ENCODE measurements at regions not wholly inside any gene's neighbourhood (a gene's known extent, or its start where the extent isn't known, plus 50 kb on each side); places are given as distances from the start of the nearest gene placed in this dataset.

DNA sequence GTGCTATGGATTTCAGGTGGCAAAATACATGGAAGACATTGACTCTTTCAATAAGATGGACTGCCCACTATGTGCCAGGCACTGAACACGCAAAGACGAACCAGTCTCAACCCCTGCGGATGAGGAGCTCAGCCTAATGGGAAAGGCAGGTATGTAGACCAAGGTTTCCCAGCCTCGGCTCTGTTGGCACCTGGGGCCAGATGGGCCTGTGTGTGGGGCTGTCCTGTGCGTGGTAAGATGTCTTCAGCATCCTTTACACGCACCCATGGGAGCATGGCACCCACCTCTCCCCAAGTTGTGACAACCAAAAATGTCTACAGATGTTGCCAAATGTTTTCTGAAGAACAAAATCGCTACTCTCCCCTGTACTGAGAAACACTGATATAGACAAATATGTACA lies 82.6 kb upstream of the FOXQ1 start:
- no TSS peak for BruUV-seq (replicated peaks)
- TF ChIP-seq TARDBP (IDR thresholded peaks at IDR 0.05; ENCODE audit: borderline replicate concordance) (no peak), NR2C1 (IDR thresholded peaks at IDR 0.05) (no peak), RB1 (IDR thresholded peaks at IDR 0.05; ENCODE audit: borderline replicate concordance) (no peak), HDGF (IDR thresholded peaks at IDR 0.05) (no peak), BHLHE40 (IDR thresholded peaks at IDR 0.05; ENCODE audit: borderline replicate concordance in 1 of 2, low read depth in 2 of 2, low read length in 1 of 2) (no peak), HDAC2 (IDR thresholded peaks at IDR 0.05) (no peak), ZNF207 (IDR thresholded peaks at IDR 0.05; ENCODE audit: borderline replicate concordance) (no peak)
- TF ChIP-seq, protein P1, sequence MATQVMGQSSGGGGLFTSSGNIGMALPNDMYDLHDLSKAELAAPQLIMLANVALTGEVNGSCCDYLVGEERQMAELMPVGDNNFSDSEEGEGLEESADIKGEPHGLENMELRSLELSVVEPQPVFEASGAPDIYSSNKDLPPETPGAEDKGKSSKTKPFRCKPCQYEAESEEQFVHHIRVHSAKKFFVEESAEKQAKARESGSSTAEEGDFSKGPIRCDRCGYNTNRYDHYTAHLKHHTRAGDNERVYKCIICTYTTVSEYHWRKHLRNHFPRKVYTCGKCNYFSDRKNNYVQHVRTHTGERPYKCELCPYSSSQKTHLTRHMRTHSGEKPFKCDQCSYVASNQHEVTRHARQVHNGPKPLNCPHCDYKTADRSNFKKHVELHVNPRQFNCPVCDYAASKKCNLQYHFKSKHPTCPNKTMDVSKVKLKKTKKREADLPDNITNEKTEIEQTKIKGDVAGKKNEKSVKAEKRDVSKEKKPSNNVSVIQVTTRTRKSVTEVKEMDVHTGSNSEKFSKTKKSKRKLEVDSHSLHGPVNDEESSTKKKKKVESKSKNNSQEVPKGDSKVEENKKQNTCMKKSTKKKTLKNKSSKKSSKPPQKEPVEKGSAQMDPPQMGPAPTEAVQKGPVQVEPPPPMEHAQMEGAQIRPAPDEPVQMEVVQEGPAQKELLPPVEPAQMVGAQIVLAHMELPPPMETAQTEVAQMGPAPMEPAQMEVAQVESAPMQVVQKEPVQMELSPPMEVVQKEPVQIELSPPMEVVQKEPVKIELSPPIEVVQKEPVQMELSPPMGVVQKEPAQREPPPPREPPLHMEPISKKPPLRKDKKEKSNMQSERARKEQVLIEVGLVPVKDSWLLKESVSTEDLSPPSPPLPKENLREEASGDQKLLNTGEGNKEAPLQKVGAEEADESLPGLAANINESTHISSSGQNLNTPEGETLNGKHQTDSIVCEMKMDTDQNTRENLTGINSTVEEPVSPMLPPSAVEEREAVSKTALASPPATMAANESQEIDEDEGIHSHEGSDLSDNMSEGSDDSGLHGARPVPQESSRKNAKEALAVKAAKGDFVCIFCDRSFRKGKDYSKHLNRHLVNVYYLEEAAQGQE (IDR thresholded peaks at IDR 0.05; ENCODE audit: low read depth, low read length), result no peak
- H3K4me1 ChIP-seq (ENCODE audit: control insufficient read depth, insufficient read depth, low read length), result no peaks in the 10 kb centered on the region
- SMC1A ChIA-PET (ENCODE audit: uncharacterized antibody, unreplicated experiment), result no interaction called here
- WGBS (ENCODE audit: insufficient coverage, insufficient replicate concordance, low lambda C conversion rate, missing lambda C conversion rate), result 33% methylated on average over 7 of the region's 7 CpGs
- no peak overlapping the region for H3K4me2 ChIP-seq (ENCODE audit: control insufficient read depth, insufficient read depth)
- RAD21 ChIA-PET (ENCODE audit: unreplicated experiment), result no interaction called here
- intact Hi-C loops (cut with micrococcal nuclease; ENCODE audit: unreplicated experiment) (no loop called here), in situ Hi-C loops (cut with MboI) (no loop called here)
- ATAC-seq, result no peak
- no peak overlapping the region for H3K4me3 ChIP-seq
- CTCF ChIA-PET, result no interaction called here
- H3K79me2 ChIP-seq (ENCODE audit: control insufficient read depth, insufficient read depth, low read length), result no peaks in the 10 kb centered on the region
- no peaks in the 10 kb centered on the region for H3K9me3 ChIP-seq (replicated peaks; ENCODE audit: control insufficient read depth, insufficient read depth, low read length)
- no peak for FAIRE-seq
- H3K27ac ChIP-seq (ENCODE audit: control insufficient read depth, insufficient read depth), result no peak overlapping the region
- H3K36me3 ChIP-seq (ENCODE audit: control insufficient read depth in 2 of 2, insufficient read depth in 2 of 2, low read length in 1 of 2), result no peaks in the 10 kb centered on the region
- POLR2A ChIA-PET, result no interaction called here
- H3K9ac ChIP-seq (ENCODE audit: control insufficient read depth, insufficient read depth, low read length), result no peak overlapping the region
- H3K27me3 ChIP-seq (replicated peaks in 1 of 2; ENCODE audit: control insufficient read depth in 2 of 2, insufficient read depth in 2 of 2, low read length in 1 of 2), result peaks cover 0 to 3% of the 10 kb centered on the region in 2 experiments; a peak in 3 of 4 replicates
- H4K20me1 ChIP-seq (ENCODE audit: control insufficient read depth, insufficient read depth), result no peaks in the 10 kb centered on the region
- no peak overlapping the region for H2AFZ ChIP-seq (ENCODE audit: control insufficient read depth, low read depth, low read length)
- DNase-seq (ENCODE audit: low read depth, low spot score), result no peak

Data from GM12878 (cell line).